LHCN-M2 (cell line): ENCODE measurements at regions not wholly inside any gene's neighbourhood (a gene's known extent, or its start where the extent isn't known, plus 50 kb on each side); places are given as distances from the start of the nearest gene placed in this dataset.

Source experiments
- DNase-seq: peaks from one replicate; pipeline ENCODE4 v3.0.0-alpha.2; 2012; ENCODE audit warnings: low read depth

- DNase-seq, result no peak
Observed at GRCh38 chr16:54231919-54232318, 54.7 kb downstream of the IRX3 start.

- no peak for DNase-seq
Observed at GRCh38 chr16:54231336-54231735, 55.3 kb downstream of the IRX3 start.

- no peak for DNase-seq
Observed at GRCh38 chr16:54228325-54228724, 58.3 kb downstream of the IRX3 start.

DNA sequence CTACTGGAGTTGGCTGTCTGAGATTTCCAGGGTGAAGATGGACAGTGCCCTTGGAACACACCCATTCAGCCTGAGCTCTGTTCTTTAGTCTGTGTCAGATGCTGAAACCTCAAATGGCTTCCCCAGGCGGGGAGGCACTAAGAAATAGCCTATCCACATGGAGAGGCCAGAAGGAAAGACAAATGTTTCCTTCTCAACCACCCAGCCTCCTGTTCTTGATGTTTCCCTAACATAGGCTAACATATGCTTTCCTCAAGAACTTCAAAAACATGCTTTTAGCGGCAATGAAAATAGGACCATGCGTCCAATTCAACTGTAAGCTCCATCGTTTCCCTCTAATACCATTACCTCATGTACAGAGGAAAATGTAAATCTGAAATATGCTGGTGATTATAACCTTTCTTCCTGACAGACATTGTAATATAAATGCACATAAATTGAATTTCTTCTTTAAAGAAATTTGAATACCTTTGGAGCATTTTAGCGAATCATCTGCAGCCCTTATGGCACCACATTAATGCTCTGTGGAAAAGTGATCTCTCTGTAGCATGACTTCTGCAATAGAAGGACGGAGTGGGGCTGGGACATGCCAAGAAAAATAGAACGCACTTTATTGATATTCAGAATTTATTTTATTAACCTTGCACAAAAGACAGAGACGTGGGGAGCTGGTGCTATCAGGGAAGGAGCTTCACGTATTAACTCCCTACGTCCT lies 60.1 kb downstream of the IRX3 start:
- no peak for DNase-seq

DNA sequence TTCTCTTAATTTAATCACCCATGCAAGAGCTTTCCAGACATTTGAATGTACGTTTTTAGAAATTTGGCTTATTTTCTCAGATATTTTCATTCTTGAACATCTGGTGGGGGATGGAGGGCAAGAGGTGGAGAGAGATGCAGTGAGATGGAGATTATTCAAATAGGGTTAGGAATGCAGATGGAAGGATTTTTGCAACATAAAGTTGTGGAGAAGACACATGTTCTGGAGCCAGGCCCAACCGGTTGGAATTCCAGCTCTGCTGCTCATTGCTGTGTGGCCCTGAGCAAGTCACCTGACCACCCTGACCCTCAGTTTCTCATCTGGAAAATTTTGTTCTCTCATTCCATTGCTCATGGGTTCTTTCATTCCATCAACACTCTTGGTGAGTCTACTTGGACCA lies 66.9 kb downstream of the IRX3 start:
- no peak for DNase-seq

GRCh38 chr16:54216688-54217087 lies 69.9 kb downstream of the IRX3 start:
- no peak for DNase-seq

- no peak for DNase-seq
Observed at GRCh38 chr16:54216268-54216667, 70.3 kb downstream of the IRX3 start.

- no peak for DNase-seq
Observed at GRCh38 chr16:54215471-54215870, 71.1 kb downstream of the IRX3 start.

DNA sequence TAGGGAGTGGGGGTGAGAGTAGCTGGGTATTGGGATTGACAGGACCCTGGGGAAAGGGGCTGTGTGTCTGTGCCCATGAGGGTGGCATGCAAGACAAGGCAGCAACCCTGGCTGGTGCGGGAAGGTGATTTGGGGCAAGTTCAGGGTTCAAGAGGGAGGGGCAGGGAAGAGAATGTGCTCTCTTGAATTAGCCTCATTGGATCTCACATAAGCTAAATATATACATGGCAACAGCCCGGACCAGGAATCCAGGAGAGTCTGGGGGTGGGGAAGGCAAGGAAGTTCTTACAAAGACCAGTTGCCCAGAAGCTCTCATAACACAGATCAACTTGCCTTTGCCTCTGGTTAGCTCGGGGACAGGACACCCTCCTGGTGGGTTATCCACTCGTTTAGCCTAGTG lies 73.3 kb downstream of the IRX3 start:
- no peak for DNase-seq

GRCh38 chr16:54212893-54213292 lies 73.7 kb downstream of the IRX3 start:
- peak; percentile 50 for DNase-seq

DNA sequence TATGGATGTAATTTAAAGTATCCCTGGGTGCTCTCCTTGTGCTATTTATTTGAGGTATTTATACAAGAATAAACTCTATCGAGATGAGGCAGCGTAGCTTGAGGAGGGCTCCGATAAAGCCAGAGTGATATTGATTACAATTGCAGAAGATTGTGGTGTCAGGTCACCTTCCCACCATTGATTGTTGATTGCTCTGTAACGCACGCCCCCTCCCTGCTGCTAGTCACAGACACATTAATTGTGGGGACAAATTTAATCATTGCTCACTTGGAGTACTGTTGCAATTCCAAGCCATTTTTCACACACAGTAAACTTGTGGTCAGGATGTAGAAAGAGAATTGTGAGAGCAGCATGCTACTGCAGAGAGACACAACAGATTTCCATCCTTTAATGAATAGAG lies 75.4 kb downstream of the IRX3 start:
- no peak for DNase-seq

- DNase-seq, result no peak
Observed at GRCh38 chr16:54210452-54211125, 76.0 kb downstream of the IRX3 start.

- no peak for DNase-seq
Observed at GRCh38 chr16:54208237-54208636, 78.3 kb downstream of the IRX3 start.

DNA sequence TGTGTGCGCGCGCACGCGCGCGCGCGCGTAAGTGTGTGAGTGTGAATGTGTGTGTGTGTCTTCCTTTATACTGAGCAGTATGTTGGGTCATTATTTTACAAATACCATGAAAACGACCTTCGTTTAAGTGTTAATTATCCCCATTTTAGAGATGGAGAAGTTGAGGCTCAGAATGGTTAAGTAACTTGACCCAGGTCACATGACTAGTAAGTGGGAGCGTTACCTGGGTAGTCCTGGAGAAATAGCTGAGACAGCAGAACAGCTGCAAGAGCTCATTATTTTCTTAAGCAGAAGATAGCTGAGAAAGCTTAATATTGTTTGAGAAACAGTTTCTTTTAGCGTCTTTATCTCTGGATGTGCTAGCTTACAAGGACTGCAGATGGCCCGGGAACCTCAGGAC lies 78.8 kb downstream of the IRX3 start:
- DNase-seq, result no peak

- DNase-seq, result no peak
Observed at GRCh38 chr16:54204756-54205155, 81.8 kb downstream of the IRX3 start.

DNA sequence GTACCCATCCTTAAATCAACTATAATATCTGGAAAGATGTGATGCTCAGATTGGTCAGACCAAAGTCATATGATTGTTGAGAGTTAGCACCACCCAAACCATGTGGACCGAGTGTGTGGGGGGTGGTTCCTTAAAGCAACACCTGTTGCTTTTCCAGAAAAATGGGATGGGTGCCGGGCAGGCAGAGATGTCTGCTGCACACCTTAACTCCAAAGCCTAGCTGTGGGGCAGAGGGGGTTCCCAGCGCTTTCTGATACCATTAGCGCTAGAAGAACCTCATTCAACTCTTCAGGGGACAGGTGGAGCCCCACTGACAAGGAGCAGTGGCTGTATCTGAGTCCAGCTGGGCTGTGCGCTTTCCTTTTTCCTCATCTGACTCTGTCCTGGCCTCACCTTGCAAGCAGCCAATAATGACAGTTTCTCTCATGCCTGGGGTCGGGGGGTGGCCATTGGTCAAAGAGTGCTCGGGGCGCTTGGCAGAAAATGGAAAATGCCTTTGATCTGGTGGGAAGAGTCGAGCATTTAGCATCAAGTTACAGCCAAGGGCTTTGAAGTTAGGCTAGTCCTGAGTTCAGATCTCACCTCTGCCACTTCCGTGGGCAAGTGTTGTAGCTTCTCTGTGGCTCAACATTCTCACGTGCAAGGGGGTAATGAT lies 82.6 kb downstream of the IRX3 start:
- DNase-seq, result no peak

- no peak for DNase-seq
Observed at GRCh38 chr16:54203384-54203783, 83.2 kb downstream of the IRX3 start.
